Neural cell (in vitro differentiated cells): ENCODE measurements at regions not wholly inside any gene's neighbourhood (a gene's known extent, or its start where the extent isn't known, plus 50 kb on each side); places are given as distances from the start of the nearest gene placed in this dataset.

Source experiments
- H2AFZ ChIP-seq: fragments of 200-600, 300-800 bp; sonication (generic), shearing (Covaris generic); 2 replicates; pipeline ENCODE4 v1.6.0; 2014; ENCODE audit warnings: low read depth, mild to moderate bottlenecking, antibody characterized with exemption, low read length, moderate library complexity
- H3F3A ChIP-seq: fragments of 200-600 bp; shearing (Covaris generic); 2 replicates; pipeline ENCODE4 v1.6.1; 2016; ENCODE audit warnings: mild to moderate bottlenecking, moderate library complexity, mixed read lengths, antibody characterized with exemption, low read length; ENCODE audit not compliant: insufficient read depth, poor library complexity, severe bottlenecking
- H3K27ac ChIP-seq: fragments of 200-600, 300-800 bp; sonication (generic), shearing (Covaris generic); 2 replicates; pipeline ENCODE4 v1.5.1; 2014; ENCODE audit warnings: mild to moderate bottlenecking, low read length, moderate library complexity
- H3K27me3 ChIP-seq: fragments of 300-800, 200-600 bp; sonication (generic), shearing (Covaris generic); 2 replicates; pipeline ENCODE4 v1.6.0; 2014; ENCODE audit warnings: mild to moderate bottlenecking, low read depth, low read length, moderate library complexity; ENCODE audit not compliant: insufficient read depth
- H3K36me3 ChIP-seq: fragments of 300-800, 200-600 bp; sonication (generic), shearing (Covaris generic); 2 replicates; pipeline ENCODE4 v1.5.1; 2014; ENCODE audit warnings: mild to moderate bottlenecking, antibody characterized with exemption, low read length, moderate library complexity; ENCODE audit not compliant: insufficient read depth
- H3K4me2 ChIP-seq: fragments of 300-800, 200-600 bp; sonication (generic), shearing (Covaris generic); 2 replicates; pipeline ENCODE4 v1.6.0; 2014; ENCODE audit warnings: mild to moderate bottlenecking, low read length
- H3K4me3 ChIP-seq: fragments of 300-800, 200-600 bp; sonication (generic), shearing (Covaris generic); 2 replicates; pipeline ENCODE4 v1.5.1; 2014; ENCODE audit warnings: mild to moderate bottlenecking, low read length, moderate library complexity
- H3K79me2 ChIP-seq: fragments of 200-600 bp; shearing (Covaris generic); replicated peaks from 2 replicates; pipeline ENCODE4 v1.6.0; 2014; ENCODE audit warnings: mild to moderate bottlenecking, low read length, moderate library complexity; ENCODE audit not compliant: insufficient read depth
- H3K9ac ChIP-seq: fragments of 300-800, 200-600 bp; sonication (generic), shearing (Covaris generic); 2 replicates; pipeline ENCODE4 v1.6.1; 2016; ENCODE audit warnings: mild to moderate bottlenecking, low read length, mixed read lengths
- H3K9me2 ChIP-seq: fragments of 200-600 bp; shearing (Covaris generic); 2 replicates; pipeline ENCODE4 v1.6.1; 2016; ENCODE audit warnings: mild to moderate bottlenecking, low read length, mixed read lengths; ENCODE audit not compliant: insufficient read depth
- H3K9me3 ChIP-seq: fragments of 200-600, 300-800 bp; sonication (generic), shearing (Covaris generic); 2 replicates; pipeline ENCODE4 v1.6.1; 2016; ENCODE audit warnings: mild to moderate bottlenecking, mixed run types, low read length, moderate library complexity, mixed read lengths
- H4K20me1 ChIP-seq: fragments of 200-600 bp; shearing (Covaris generic); 2 replicates; pipeline ENCODE4 v1.6.1; 2016; ENCODE audit warnings: mild to moderate bottlenecking, mixed run types; ENCODE audit not compliant: insufficient read depth
- CTCF ChIP-seq: fragments of 450-650 bp; IDR thresholded peaks from 2 replicates; pipeline ENCODE4 v1.5.1; 2014; ENCODE audit warnings: antibody characterized with exemption, mild to moderate bottlenecking, moderate library complexity; ENCODE audit not compliant: poor library complexity, severe bottlenecking
- EP300 ChIP-seq: fragments of 450-650 bp; conservative IDR thresholded peaks from 2 replicates; pipeline ENCODE4 v1.6.1; 2014; ENCODE audit warnings: antibody characterized with exemption, mild to moderate bottlenecking, moderate library complexity; ENCODE audit not compliant: poor library complexity, severe bottlenecking
- EZH2 ChIP-seq: fragments of 200-600, 300-800 bp; shearing (Covaris generic), sonication (generic); IDR thresholded peaks from 2 replicates; pipeline ENCODE4 v1.6.1; 2014; ENCODE audit warnings: antibody characterized with exemption, low read length, borderline replicate concordance, mild to moderate bottlenecking; ENCODE audit not compliant: insufficient read depth, poor library complexity, severe bottlenecking
- MXI1 ChIP-seq: fragments of 450-650 bp; conservative IDR thresholded peaks from 2 replicates; pipeline ENCODE4 v1.6.1; 2014; ENCODE audit warnings: antibody characterized with exemption, mild to moderate bottlenecking; ENCODE audit not compliant: poor library complexity, severe bottlenecking
- POLR2AphosphoS5 ChIP-seq: IDR thresholded peaks from 2 replicates; pipeline ENCODE4 v1.6.1; 2012
- RAD21 ChIP-seq: fragments of 450-650 bp; conservative IDR thresholded peaks from 2 replicates; pipeline ENCODE4 v1.6.1; 2014; ENCODE audit warnings: antibody characterized with exemption, mild to moderate bottlenecking, moderate library complexity
- REST ChIP-seq: IDR thresholded peaks from 2 replicates; pipeline ENCODE4 v1.6.1; 2012; ENCODE audit warnings: borderline replicate concordance
- SMC3 ChIP-seq: fragments of 450-650 bp; conservative IDR thresholded peaks from 2 replicates; pipeline ENCODE4 v1.6.1; 2014; ENCODE audit warnings: antibody characterized with exemption, mild to moderate bottlenecking, moderate library complexity; ENCODE audit not compliant: poor library complexity
- TAF1 ChIP-seq: IDR thresholded peaks from 2 replicates; pipeline ENCODE4 v1.6.1; 2012; ENCODE audit warnings: low read depth

- no peak overlapping the region for H3K9ac ChIP-seq
- TF ChIP-seq REST (no peak), TAF1 (no peak), CTCF (no peak), POLR2AphosphoS5 (no peak), EP300 (no peak), EZH2 (no peak), MXI1 (no peak), RAD21 (no peak), SMC3 (no peak)
Measured at GRCh38 chr5:68661237-68661636, 432.6 kb upstream of the SLC30A5 start.

GRCh38 chr5:68662804-68663307, 431.0 kb upstream of the SLC30A5 start:
- Histone ChIP-seq H3K27ac (no peak overlapping the region), H3K4me3 (no peak overlapping the region)
- no peak for TF ChIP-seq POLR2AphosphoS5
- no peak for TF ChIP-seq RAD21
- TF ChIP-seq TAF1, result no peak
- no peak for TF ChIP-seq EZH2
- no peak for TF ChIP-seq CTCF
- TF ChIP-seq MXI1, result no peak
- TF ChIP-seq SMC3, result no peak
- no peak for TF ChIP-seq EP300
- no peak for TF ChIP-seq REST

More at GRCh38 chr5:68661237-68661636, 432.6 kb upstream of the SLC30A5 start:
- H3K9me2 ChIP-seq, result no peaks in the 10 kb centered on the region
- H3K9me3 ChIP-seq, result no peaks in the 10 kb centered on the region
- H3K4me3 ChIP-seq, result no peak overlapping the region
- no peak overlapping the region for H3K4me2 ChIP-seq
- no peaks in the 10 kb centered on the region for H3K27me3 ChIP-seq
- H3K27ac ChIP-seq, result no peak overlapping the region
- H3F3A ChIP-seq, result no peaks in the 10 kb centered on the region
- H3K36me3 ChIP-seq, result no peaks in the 10 kb centered on the region
- no peaks in the 10 kb centered on the region for H4K20me1 ChIP-seq
- H2AFZ ChIP-seq, result no peak overlapping the region
- H3K79me2 ChIP-seq, result no peaks in the 10 kb centered on the region

More at GRCh38 chr5:68662804-68663307, 431.0 kb upstream of the SLC30A5 start:
- H4K20me1 ChIP-seq, result no peaks in the 10 kb centered on the region
- no peaks in the 10 kb centered on the region for H3K36me3 ChIP-seq
- no peak overlapping the region for H3K4me2 ChIP-seq
- no peaks in the 10 kb centered on the region for H3F3A ChIP-seq
- H3K79me2 ChIP-seq, result no peaks in the 10 kb centered on the region
- H3K9me2 ChIP-seq, result no peaks in the 10 kb centered on the region
- no peak overlapping the region for H3K9ac ChIP-seq
- H3K9me3 ChIP-seq, result no peaks in the 10 kb centered on the region
- no peak overlapping the region for H2AFZ ChIP-seq
- H3K27me3 ChIP-seq, result no peaks in the 10 kb centered on the region
